Hepatocyte (in vitro differentiated cells): ENCODE measurements at regions not wholly inside any gene's neighbourhood (a gene's known extent, or its start where the extent isn't known, plus 50 kb on each side); places are given as distances from the start of the nearest gene placed in this dataset.

Experiments used
- DNase-seq: peaks from one replicate; pipeline ENCODE4 v3.0.0-alpha.2; 2016; ENCODE audit warnings: low spot score
- H2AFZ ChIP-seq: fragments of 200-600 bp; sonication (generic); 2 replicates; pipeline ENCODE4 v1.6.0; 2016; ENCODE audit warnings: antibody characterized with exemption, mild to moderate bottlenecking
- H3K27ac ChIP-seq: fragments of 200-600 bp; sonication (generic); 2 replicates; pipeline ENCODE4 v1.5.1; 2016; ENCODE audit warnings: mild to moderate bottlenecking
- H3K27me3 ChIP-seq: fragments of 200-600 bp; sonication (generic); 2 replicates; pipeline ENCODE4 v1.6.1; 2016
- H3K36me3 ChIP-seq: fragments of 200-600 bp; sonication (generic); replicated peaks from 2 replicates; pipeline ENCODE4 v1.5.1; 2016; ENCODE audit warnings: low read depth; ENCODE audit not compliant: insufficient read depth
- H3K4me1 ChIP-seq: fragments of 200-600 bp; sonication (generic); 2 replicates; pipeline ENCODE4 v1.5.1; 2016; ENCODE audit warnings: mild to moderate bottlenecking, moderate library complexity; ENCODE audit not compliant: insufficient read depth
- H3K4me2 ChIP-seq: fragments of 200-600 bp; sonication (generic); 2 replicates; pipeline ENCODE4 v1.6.0; 2016
- H3K4me3 ChIP-seq: fragments of 200-600 bp; sonication (generic); 2 replicates; pipeline ENCODE4 v1.5.1; 2016; ENCODE audit warnings: mild to moderate bottlenecking
- H3K79me2 ChIP-seq: fragments of 200-600 bp; sonication (generic); 2 replicates; pipeline ENCODE4 v1.6.0; 2017; ENCODE audit warnings: mild to moderate bottlenecking
- H3K9me2 ChIP-seq: fragments of 200-600 bp; sonication (generic); replicated peaks from 2 replicates; pipeline ENCODE4 v1.6.0; 2017; ENCODE audit warnings: mild to moderate bottlenecking; ENCODE audit not compliant: insufficient read depth
- H3K9me3 ChIP-seq: fragments of 200-600 bp; sonication (generic); 2 replicates; pipeline ENCODE4 v1.5.1; 2016; ENCODE audit warnings: low read depth, mild to moderate bottlenecking
- H4K20me1 ChIP-seq: fragments of 200-600 bp; sonication (generic); 2 replicates; pipeline ENCODE4 v1.6.0; 2016; ENCODE audit warnings: mild to moderate bottlenecking; ENCODE audit not compliant: insufficient read depth, poor library complexity, severe bottlenecking
- CTCF ChIP-seq: fragments of 200-600 bp; sonication (generic); IDR thresholded peaks from 2 replicates; pipeline ENCODE4 v1.5.1; 2016; ENCODE audit warnings: antibody characterized with exemption, mild to moderate bottlenecking; ENCODE audit not compliant: poor library complexity
- EZH2 ChIP-seq: fragments of 200-600 bp; sonication (generic); IDR thresholded peaks from 2 replicates; pipeline ENCODE4 v1.6.1; 2016; ENCODE audit warnings: antibody characterized with exemption, mild to moderate bottlenecking, borderline replicate concordance
- EZH2phosphoT487 ChIP-seq: fragments of 200-600 bp; sonication (generic); IDR thresholded peaks from one replicate; pipeline ENCODE4 v1.6.1; 2018; ENCODE audit warnings: antibody characterized with exemption, mild to moderate bottlenecking, low read depth, moderate library complexity; ENCODE audit not compliant: unreplicated experiment, severe bottlenecking
- WGBS: methylation state at CpG from one replicate; pipeline ENCODE4 v1.1.6; 2016; ENCODE audit warnings: low lambda C conversion rate; ENCODE audit errors: missing lambda C conversion rate; 5-methylcytosine and 5-hydroxymethylcytosine counted together

GRCh38 chr9:91047993-91048607 is 246.5 kb downstream of the SYK start:
- Histone ChIP-seq H3K9me3 (no peaks in the 10 kb centered on the region), H3K79me2 (no peaks in the 10 kb centered on the region), H3K36me3 (no peaks in the 10 kb centered on the region), H3K27me3 (no peaks in the 10 kb centered on the region), H3K4me2 (no peak overlapping the region), H3K9me2 (no peaks in the 10 kb centered on the region), H2AFZ (no peak overlapping the region), H3K4me3 (no peak overlapping the region), H3K4me1 (no peaks in the 10 kb centered on the region), H3K27ac (no peak overlapping the region), H4K20me1 (no peaks in the 10 kb centered on the region)
- WGBS = 88% methylated on average over 9 of the region's 9 CpGs
- DNase-seq = no peak
- no peak for TF ChIP-seq EZH2phosphoT487
- no peak for TF ChIP-seq EZH2
- TF ChIP-seq CTCF = no peak

GRCh38 chr9:91048749-91049148 is 247.1 kb downstream of the SYK start:
- Histone ChIP-seq H2AFZ (no peak overlapping the region), H3K79me2 (no peaks in the 10 kb centered on the region), H4K20me1 (no peaks in the 10 kb centered on the region), H3K36me3 (no peaks in the 10 kb centered on the region), H3K27me3 (no peaks in the 10 kb centered on the region), H3K9me3 (no peaks in the 10 kb centered on the region), H3K9me2 (no peaks in the 10 kb centered on the region), H3K4me3 (no peak overlapping the region), H3K27ac (no peak overlapping the region), H3K4me1 (no peaks in the 10 kb centered on the region), H3K4me2 (no peak overlapping the region)
- DNase-seq = no peak
- TF ChIP-seq CTCF (no peak), EZH2phosphoT487 (no peak), EZH2 (no peak)
- WGBS = 54% methylated on average over 2 of the region's 2 CpGs

GRCh38 chr9:91053824-91054223 is 252.2 kb downstream of the SYK start:
- Histone ChIP-seq H3K27me3 (no peaks in the 10 kb centered on the region), H3K4me1 (no peaks in the 10 kb centered on the region), H3K36me3 (no peaks in the 10 kb centered on the region), H3K4me2 (no peak overlapping the region), H3K79me2 (no peaks in the 10 kb centered on the region), H4K20me1 (no peaks in the 10 kb centered on the region), H3K4me3 (no peak overlapping the region), H2AFZ (no peak overlapping the region), H3K9me3 (no peaks in the 10 kb centered on the region), H3K9me2 (no peaks in the 10 kb centered on the region), H3K27ac (no peak overlapping the region)
- TF ChIP-seq CTCF (no peak), EZH2 (no peak), EZH2phosphoT487 (no peak)
- 98% methylated on average over 2 of the region's 2 CpGs for WGBS
- DNase-seq = no peak

GRCh38 chr9:91055845-91056244 is 254.2 kb downstream of the SYK start:
- H3K79me2 ChIP-seq = no peaks in the 10 kb centered on the region
- no peaks in the 10 kb centered on the region for H4K20me1 ChIP-seq
- WGBS = 91% methylated on average over 3 of the region's 3 CpGs
- H3K4me1 ChIP-seq = peaks cover 6% of the 10 kb centered on the region
- TF ChIP-seq CTCF = no peak
- TF ChIP-seq EZH2phosphoT487 = no peak
- H3K9me3 ChIP-seq = no peaks in the 10 kb centered on the region
- no peak for DNase-seq
- H3K36me3 ChIP-seq = no peaks in the 10 kb centered on the region
- H3K9me2 ChIP-seq = no peaks in the 10 kb centered on the region
- no peak overlapping the region for H3K27ac ChIP-seq
- no peak overlapping the region for H2AFZ ChIP-seq
- H3K4me2 ChIP-seq = no peak overlapping the region
- H3K27me3 ChIP-seq = no peaks in the 10 kb centered on the region
- H3K4me3 ChIP-seq = no peak overlapping the region
